GM20000 (cell line): ENCODE measurements at regions not wholly inside any gene's neighbourhood (a gene's known extent, or its start where the extent isn't known, plus 50 kb on each side); places are given as distances from the start of the nearest gene placed in this dataset.

Experiments used
- DNase-seq: peaks from one replicate; pipeline ENCODE4 v3.0.0; 2012; ENCODE audit warnings: low spot score
- CTCF ChIP-seq: IDR thresholded peaks from 2 replicates; pipeline ENCODE4 v1.5.1; 2012; ENCODE audit warnings: mild to moderate bottlenecking, control low read depth; ENCODE audit errors: extremely low read depth, missing control alignments

- no peak for DNase-seq
- TF ChIP-seq CTCF: no peak
Measured at GRCh38 chr3:77931255-77932009, 891.5 kb downstream of the ROBO2 start.

DNA sequence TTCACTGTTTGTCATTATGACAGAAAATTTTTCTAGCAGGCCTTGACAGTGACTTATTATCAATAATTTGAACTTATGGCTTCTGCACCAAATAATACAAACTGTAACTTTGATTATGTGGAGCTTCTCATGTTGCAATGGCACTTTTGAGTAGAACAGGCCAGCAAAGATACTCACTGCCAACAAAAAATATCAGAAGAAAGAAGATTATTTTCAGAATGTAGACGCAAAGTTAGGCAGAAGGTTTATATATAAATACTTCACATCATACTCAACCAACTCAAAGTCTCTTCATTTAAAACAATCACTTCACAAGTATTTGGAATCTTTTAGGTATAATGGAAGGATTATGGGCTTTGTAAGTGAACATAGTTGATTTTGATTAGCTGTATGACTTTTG is 893.0 kb downstream of the ROBO2 start:
- no peak for TF ChIP-seq CTCF

DNA sequence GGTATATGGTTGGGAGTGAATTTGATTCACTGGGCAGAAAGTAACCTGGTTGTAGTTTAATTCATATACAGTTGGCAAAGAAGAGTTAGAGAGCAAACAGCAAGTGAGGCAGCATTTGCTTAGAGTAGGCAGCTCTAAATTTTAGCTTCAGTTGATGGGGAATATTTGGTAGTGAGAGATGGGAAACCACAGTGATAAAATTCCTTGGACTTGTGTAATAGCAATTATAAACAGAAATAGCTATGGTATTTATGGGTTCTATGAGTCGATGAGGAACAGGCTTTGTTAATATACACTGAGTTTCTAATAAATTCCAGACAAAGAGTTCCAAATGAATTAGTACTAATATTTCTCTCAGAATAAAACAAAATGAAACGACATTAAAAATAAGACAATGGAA is 894.0 kb downstream of the ROBO2 start:
- no peak for TF ChIP-seq CTCF
- no peak for DNase-seq

More for the DNA sequence above, 893.0 kb downstream of the ROBO2 start:
- DNase-seq: no peak

DNA sequence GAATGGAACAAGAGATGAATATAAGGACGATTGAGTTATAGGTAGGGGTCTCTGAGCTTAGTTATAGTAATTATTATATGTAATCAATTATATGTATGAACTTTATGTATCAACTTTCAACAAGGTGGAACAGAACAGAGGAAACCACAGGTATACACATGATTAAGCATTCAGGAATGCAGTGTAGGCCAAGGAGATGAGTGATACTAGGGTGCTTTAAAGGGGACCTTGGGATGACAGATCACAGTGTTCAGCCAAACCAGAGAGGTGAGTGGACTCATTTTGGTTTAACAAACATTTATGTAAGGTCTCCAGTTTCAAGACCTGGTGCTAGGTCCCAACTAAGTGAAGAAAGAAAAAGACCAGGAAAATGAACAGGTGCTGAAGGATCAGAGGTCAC is 895.5 kb downstream of the ROBO2 start:
- DNase-seq: no peak
- TF ChIP-seq CTCF: no peak

DNA sequence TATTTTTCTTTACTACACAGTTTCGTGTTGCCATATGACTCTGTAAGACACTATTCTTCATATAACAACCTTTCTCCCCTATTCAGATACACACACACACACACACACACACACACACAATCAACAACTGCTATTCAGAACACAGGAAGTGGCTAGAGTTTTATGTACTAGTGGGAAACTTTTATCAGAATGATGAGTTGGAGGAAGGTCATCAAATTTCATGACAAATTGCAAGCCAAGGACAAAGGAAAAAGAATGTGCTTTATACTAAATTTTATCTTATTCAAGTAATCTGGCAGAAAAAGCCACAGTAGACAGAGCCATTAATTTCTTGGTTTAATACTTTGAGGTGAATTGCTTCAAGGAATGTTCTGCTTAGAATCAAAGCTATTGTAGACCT is 899.8 kb downstream of the ROBO2 start:
- TF ChIP-seq CTCF: no peak
- no peak for DNase-seq

DNA sequence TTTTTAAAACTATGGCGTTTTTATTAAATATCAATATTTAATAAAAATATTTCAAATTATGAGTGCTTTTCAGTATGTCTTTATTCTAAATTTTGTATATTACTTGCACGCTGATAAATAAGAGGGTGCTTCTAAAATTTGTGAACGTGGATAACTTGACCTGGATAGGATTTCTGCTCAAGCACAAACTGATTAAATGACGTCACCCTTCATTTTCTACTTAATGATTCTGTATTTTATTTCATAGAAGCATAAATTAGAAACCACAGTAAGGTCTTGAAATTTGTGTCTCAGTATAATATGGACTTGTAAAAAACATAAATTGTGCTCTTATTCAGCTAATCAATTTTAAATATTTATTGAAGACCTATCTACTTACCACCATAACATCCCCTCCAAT is 903.7 kb downstream of the ROBO2 start:
- DNase-seq: no peak
- TF ChIP-seq CTCF: no peak

DNA sequence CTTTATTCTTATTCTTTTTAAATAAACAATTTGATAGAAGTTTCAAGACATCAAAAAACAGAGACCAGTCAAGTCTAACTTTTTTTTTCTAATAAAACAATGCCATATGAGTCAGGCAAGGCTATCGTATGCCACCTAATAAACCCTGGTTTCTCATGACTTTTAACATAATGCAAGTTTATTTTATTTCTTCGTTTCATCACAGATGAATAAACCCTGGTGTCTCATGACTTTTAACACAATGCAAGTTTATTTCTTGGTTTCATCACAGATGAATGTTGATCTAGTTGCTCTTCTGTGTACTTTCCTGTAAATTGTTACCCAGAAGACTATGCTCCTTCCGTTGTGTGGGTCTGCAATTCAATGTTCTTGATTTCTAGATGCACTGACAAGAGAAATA is 905.4 kb downstream of the ROBO2 start:
- DNase-seq: no peak

More for the DNA sequence above, 905.4 kb downstream of the ROBO2 start:
- TF ChIP-seq CTCF: no peak
